ENCODE measurements at regions not wholly inside any gene's neighbourhood (a gene's known extent, or its start where the extent isn't known, plus 50 kb on each side); places are given as distances from the start of the nearest gene placed in this dataset.

- WGBS, 2 donors, result 86 to 87% methylated on average over 11 of the region's 11 CpGs
- intact Hi-C loops (cut with DNase I; ENCODE audit: low total_unique reads), result no loop called here
Measured at GRCh38 chr17:71080937-71081336, 911.6 kb downstream of the KCNJ2 start.

GRCh38 chr17:71081666-71082065 is 912.3 kb downstream of the KCNJ2 start:
- no peak for TF ChIP-seq CTCF (IDR thresholded peaks at IDR 0.05)
- TF ChIP-seq POLR2A (IDR thresholded peaks at IDR 0.05), result no peak

More at GRCh38 chr17:71080937-71081336, 911.6 kb downstream of the KCNJ2 start:
- H3K4me3 ChIP-seq (ENCODE audit: low read depth, poor library complexity, severe bottlenecking), result no peak overlapping the region
- TF ChIP-seq POLR2A (IDR thresholded peaks at IDR 0.05), result no peak
- no peak for TF ChIP-seq CTCF (IDR thresholded peaks at IDR 0.05)
- no peak for DNase-seq (ENCODE audit: low spot score in 2 of 2)

GRCh38 chr17:71084219-71084618 is 914.9 kb downstream of the KCNJ2 start:
- no peak overlapping the region for H3K4me3 ChIP-seq (ENCODE audit: low read depth, poor library complexity, severe bottlenecking)
- TF ChIP-seq CTCF (IDR thresholded peaks at IDR 0.05) (no peak), POLR2A (IDR thresholded peaks at IDR 0.05) (no peak)
- intact Hi-C loops (cut with DNase I; ENCODE audit: low total_unique reads), result no loop called here
- DNase-seq (ENCODE audit: low spot score in 2 of 2), result no peak
- 59 to 67% methylated on average over 5 of the region's 5 CpGs for WGBS, 2 donors

More at GRCh38 chr17:71081666-71082065, 912.3 kb downstream of the KCNJ2 start:
- H3K4me3 ChIP-seq (ENCODE audit: low read depth, poor library complexity, severe bottlenecking), result no peak overlapping the region
- intact Hi-C loops (cut with DNase I; ENCODE audit: low total_unique reads), result no loop called here
- no peak for DNase-seq (ENCODE audit: low spot score in 2 of 2)

GRCh38 chr17:71084838-71085237 is 915.5 kb downstream of the KCNJ2 start:
- DNase-seq (ENCODE audit: low spot score in 2 of 2), result no peak
- H3K4me3 ChIP-seq (ENCODE audit: low read depth, poor library complexity, severe bottlenecking), result no peak overlapping the region
- 82 to 92% methylated on average over 3 of the region's 3 CpGs for WGBS, 2 donors
- TF ChIP-seq POLR2A (IDR thresholded peaks at IDR 0.05), result no peak
- TF ChIP-seq CTCF (IDR thresholded peaks at IDR 0.05), result no peak
- intact Hi-C loops (cut with DNase I; ENCODE audit: low total_unique reads), result no loop called here

GRCh38 chr17:71085238-71086033 is 916.1 kb downstream of the KCNJ2 start:
- WGBS, 2 donors, result 42 to 58% methylated on average over 5 of the region's 5 CpGs
- intact Hi-C loops (cut with DNase I; ENCODE audit: low total_unique reads), result no loop called here
- no peak for TF ChIP-seq POLR2A (IDR thresholded peaks at IDR 0.05)
- no peak for TF ChIP-seq CTCF (IDR thresholded peaks at IDR 0.05)
- H3K4me3 ChIP-seq (ENCODE audit: low read depth, poor library complexity, severe bottlenecking), result no peak overlapping the region
- no peak for DNase-seq (ENCODE audit: low spot score in 2 of 2)

GRCh38 chr17:71089431-71089830 is 920.1 kb downstream of the KCNJ2 start:
- TF ChIP-seq POLR2A (IDR thresholded peaks at IDR 0.05), result no peak
- no peak for TF ChIP-seq CTCF (IDR thresholded peaks at IDR 0.05)

More at GRCh38 chr17:71089431-71089830, 920.1 kb downstream of the KCNJ2 start:
- 18 to 36% methylated on average over 1 of the region's 1 CpG for WGBS, 2 donors
- no peak for DNase-seq (ENCODE audit: low spot score in 2 of 2)
- H3K4me3 ChIP-seq (ENCODE audit: low read depth, poor library complexity, severe bottlenecking), result no peak overlapping the region
- intact Hi-C loops (cut with DNase I; ENCODE audit: low total_unique reads), result no loop called here
